ENCODE measurements at regions not wholly inside any gene's neighbourhood (a gene's known extent, or its start where the extent isn't known, plus 50 kb on each side); places are given as distances from the start of the nearest gene placed in this dataset.

GRCh38 chr15:70293591-70294470, 196.1 kb upstream of the TLE3 start:
- no peaks in the 10 kb centered on the region for H3K9me3 Mint-ChIP-seq

GRCh38 chr15:70293138-70293537, 195.4 kb upstream of the TLE3 start:
- no peaks in the 10 kb centered on the region for H3K36me3 Mint-ChIP-seq
- peaks cover 8% of the 10 kb centered on the region for H3K4me1 Mint-ChIP-seq
- H3K4me3 Mint-ChIP-seq, result no peak overlapping the region
- H3K27me3 Mint-ChIP-seq, result no peaks in the 10 kb centered on the region
- no peaks in the 10 kb centered on the region for H3K9me3 Mint-ChIP-seq
- no peak overlapping the region for H3K27ac Mint-ChIP-seq
- no peak for DNase-seq (ENCODE audit: low spot score in 2 of 2)
- no peak for ATAC-seq (ENCODE audit: low read depth)

More at GRCh38 chr15:70293591-70294470, 196.1 kb upstream of the TLE3 start:
- Mint-ChIP-seq H3K27ac (no peak overlapping the region), H3K4me1 (peaks cover 8% of the 10 kb centered on the region), H3K27me3 (no peaks in the 10 kb centered on the region), H3K36me3 (no peaks in the 10 kb centered on the region), H3K4me3 (no peak overlapping the region)
- DNase-seq (ENCODE audit: low spot score in 2 of 2), result no peak
- no peak for ATAC-seq (ENCODE audit: low read depth)

GRCh38 chr15:70292076-70292760, 194.5 kb upstream of the TLE3 start:
- H3K4me3 Mint-ChIP-seq, result no peak overlapping the region
- ATAC-seq (ENCODE audit: low read depth) (no peak), DNase-seq (ENCODE audit: low spot score in 2 of 2) (no peak)
- no peak overlapping the region for H3K27ac Mint-ChIP-seq
- no peaks in the 10 kb centered on the region for H3K27me3 Mint-ChIP-seq
- H3K4me1 Mint-ChIP-seq, result peaks cover 11% of the 10 kb centered on the region
- no peaks in the 10 kb centered on the region for H3K9me3 Mint-ChIP-seq
- no peaks in the 10 kb centered on the region for H3K36me3 Mint-ChIP-seq

GRCh38 chr15:70291305-70292075, 193.8 kb upstream of the TLE3 start:
- H3K4me1 Mint-ChIP-seq, result peaks cover 9% of the 10 kb centered on the region
- no peaks in the 10 kb centered on the region for H3K36me3 Mint-ChIP-seq
- H3K4me3 Mint-ChIP-seq, result no peak overlapping the region
- H3K27ac Mint-ChIP-seq, result no peak overlapping the region
- DNase-seq (ENCODE audit: low spot score in 2 of 2), result no peak
- ATAC-seq (ENCODE audit: low read depth), result no peak
- H3K27me3 Mint-ChIP-seq, result no peaks in the 10 kb centered on the region
- H3K9me3 Mint-ChIP-seq, result no peaks in the 10 kb centered on the region

GRCh38 chr15:70290708-70291107, 193.0 kb upstream of the TLE3 start:
- peaks cover 5% of the 10 kb centered on the region for H3K4me1 Mint-ChIP-seq
- H3K27me3 Mint-ChIP-seq, result no peaks in the 10 kb centered on the region
- no peaks in the 10 kb centered on the region for H3K9me3 Mint-ChIP-seq
- ATAC-seq (ENCODE audit: low read depth), result no peak
- H3K27ac Mint-ChIP-seq, result no peak overlapping the region
- H3K4me3 Mint-ChIP-seq, result no peak overlapping the region
- no peak for DNase-seq (ENCODE audit: low spot score in 2 of 2)
- H3K36me3 Mint-ChIP-seq, result no peaks in the 10 kb centered on the region

GRCh38 chr15:70289191-70289955, 191.7 kb upstream of the TLE3 start:
- peaks cover 10% of the 10 kb centered on the region for H3K4me1 Mint-ChIP-seq
- no peaks in the 10 kb centered on the region for H3K36me3 Mint-ChIP-seq
- no peaks in the 10 kb centered on the region for H3K27me3 Mint-ChIP-seq
- no peak overlapping the region for H3K27ac Mint-ChIP-seq
- no peak for DNase-seq (ENCODE audit: low spot score in 2 of 2)
- no peaks in the 10 kb centered on the region for H3K9me3 Mint-ChIP-seq
- H3K4me3 Mint-ChIP-seq, result no peak overlapping the region
- ATAC-seq (ENCODE audit: low read depth), result no peak

GRCh38 chr15:70286113-70286806, 188.5 kb upstream of the TLE3 start:
- no peak for ATAC-seq (ENCODE audit: low read depth)
- Mint-ChIP-seq H3K27me3 (peaks cover 4% of the 10 kb centered on the region), H3K4me3 (no peak overlapping the region), H3K9me3 (peaks cover 4% of the 10 kb centered on the region), H3K4me1 (peaks cover 27% of the 10 kb centered on the region), H3K27ac (no peak overlapping the region), H3K36me3 (peaks cover 3% of the 10 kb centered on the region)
- DNase-seq (ENCODE audit: low spot score in 2 of 2), result no peak

- ATAC-seq (ENCODE audit: low read depth) (peak; percentile 60), DNase-seq (ENCODE audit: low spot score in 2 of 2) (no peak)
- peaks cover 28% of the 10 kb centered on the region for H3K4me1 Mint-ChIP-seq
- H3K27me3 Mint-ChIP-seq, result peaks cover 4% of the 10 kb centered on the region
- peak overlapping the region; percentile 90 for H3K27ac Mint-ChIP-seq
- peaks cover 4% of the 10 kb centered on the region for H3K9me3 Mint-ChIP-seq
- peaks cover 3% of the 10 kb centered on the region for H3K36me3 Mint-ChIP-seq
- no peak overlapping the region for H3K4me3 Mint-ChIP-seq
Measured at GRCh38 chr15:70284438-70285214, 186.9 kb upstream of the TLE3 start.

- H3K36me3 Mint-ChIP-seq, result peaks cover 3% of the 10 kb centered on the region
- H3K4me3 Mint-ChIP-seq, result no peak overlapping the region
- H3K4me1 Mint-ChIP-seq, result peaks cover 31% of the 10 kb centered on the region
- ATAC-seq (ENCODE audit: low read depth), result no peak
- H3K27me3 Mint-ChIP-seq, result peaks cover 4% of the 10 kb centered on the region
- no peak for DNase-seq (ENCODE audit: low spot score in 2 of 2)
- H3K27ac Mint-ChIP-seq, result peak overlapping the region; percentile 2
- peaks cover 4% of the 10 kb centered on the region for H3K9me3 Mint-ChIP-seq
Measured at GRCh38 chr15:70283511-70283910, 185.8 kb upstream of the TLE3 start.

GRCh38 chr15:70281811-70282307, 184.1 kb upstream of the TLE3 start:
- H3K4me3 Mint-ChIP-seq, result no peak overlapping the region
- peaks cover 3% of the 10 kb centered on the region for H3K36me3 Mint-ChIP-seq
- peak; percentile 90 for ATAC-seq (ENCODE audit: low read depth)
- peaks cover 31% of the 10 kb centered on the region for H3K4me1 Mint-ChIP-seq
- H3K9me3 Mint-ChIP-seq, result peaks cover 4% of the 10 kb centered on the region
- peaks cover 4% of the 10 kb centered on the region for H3K27me3 Mint-ChIP-seq
- DNase-seq (ENCODE audit: low spot score in 2 of 2), result peak; percentile 47 to 49
- H3K27ac Mint-ChIP-seq, result peak overlapping the region; percentile 38

GRCh38 chr15:70281261-70281810, 183.6 kb upstream of the TLE3 start:
- DNase-seq (ENCODE audit: low spot score in 2 of 2), result no peak
- H3K27me3 Mint-ChIP-seq, result peaks cover 4% of the 10 kb centered on the region
- peak overlapping the region; percentile 38 for H3K27ac Mint-ChIP-seq

GRCh38 chr15:70280781-70281180, 183.1 kb upstream of the TLE3 start:
- peaks cover 3% of the 10 kb centered on the region for H3K36me3 Mint-ChIP-seq
- peaks cover 4% of the 10 kb centered on the region for H3K27me3 Mint-ChIP-seq
- peaks cover 35% of the 10 kb centered on the region for H3K4me1 Mint-ChIP-seq
- no peak overlapping the region for H3K4me3 Mint-ChIP-seq
- DNase-seq (ENCODE audit: low spot score in 2 of 2) (no peak), ATAC-seq (ENCODE audit: low read depth) (no peak)
- peaks cover 4% of the 10 kb centered on the region for H3K9me3 Mint-ChIP-seq
- H3K27ac Mint-ChIP-seq, result peak overlapping the region; percentile 38

More at GRCh38 chr15:70281261-70281810, 183.6 kb upstream of the TLE3 start:
- Mint-ChIP-seq H3K4me3 (no peak overlapping the region), H3K4me1 (peaks cover 35% of the 10 kb centered on the region), H3K9me3 (peaks cover 4% of the 10 kb centered on the region), H3K36me3 (peaks cover 3% of the 10 kb centered on the region)
- no peak for ATAC-seq (ENCODE audit: low read depth)
